ENCODE measurements at regions not wholly inside any gene's neighbourhood (a gene's known extent, or its start where the extent isn't known, plus 50 kb on each side); places are given as distances from the start of the nearest gene placed in this dataset.

- TF ChIP-seq CTCF (IDR thresholded peaks at IDR 0.05; ENCODE audit: extremely low read depth, insufficient read depth, missing control alignments): no peak
- in situ Hi-C loops (cut with MboI; ENCODE audit: low pct_unique_long_range_greater_than_20kb, low sequenced_read_pairs, unreplicated experiment): no loop called here
Observed at GRCh38 chr2:103785956-103786355, 1024.1 kb downstream of the TMEM182 start.

GRCh38 chr2:103788389-103788788, 1026.6 kb downstream of the TMEM182 start:
- no peak for DNase-seq (ENCODE audit: low spot score)
- in situ Hi-C loops (cut with MboI; ENCODE audit: low pct_unique_long_range_greater_than_20kb, low sequenced_read_pairs, unreplicated experiment): no loop called here
- no peak for TF ChIP-seq CTCF (IDR thresholded peaks at IDR 0.05; ENCODE audit: extremely low read depth, insufficient read depth, missing control alignments)

More at GRCh38 chr2:103785956-103786355, 1024.1 kb downstream of the TMEM182 start:
- no peak for DNase-seq (ENCODE audit: low spot score)

DNA sequence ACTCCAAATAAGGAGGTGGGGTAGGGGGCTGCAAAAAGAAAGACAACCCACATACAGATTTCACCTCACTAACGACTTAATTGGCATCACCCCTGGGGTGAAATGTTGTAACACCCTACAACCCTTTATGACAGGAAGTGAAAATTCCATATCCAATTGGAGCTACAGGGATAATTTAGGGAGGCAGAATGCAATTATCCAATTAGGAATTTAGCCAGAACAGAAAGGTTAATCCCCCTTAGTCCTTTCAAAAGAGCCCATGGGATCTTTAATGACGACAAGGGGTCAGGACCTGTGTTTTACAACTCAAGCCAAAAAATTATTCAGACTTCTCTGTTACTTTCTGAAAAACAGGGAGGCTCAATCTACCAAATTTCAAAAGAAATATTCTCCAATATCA, 1027.1 kb downstream of the TMEM182 start:
- no peak for DNase-seq (ENCODE audit: low spot score)
- no peak for TF ChIP-seq CTCF (IDR thresholded peaks at IDR 0.05; ENCODE audit: extremely low read depth, insufficient read depth, missing control alignments)
- in situ Hi-C loops (cut with MboI; ENCODE audit: low pct_unique_long_range_greater_than_20kb, low sequenced_read_pairs, unreplicated experiment): no loop called here

GRCh38 chr2:103789381-103790095, 1027.7 kb downstream of the TMEM182 start:
- no peak for DNase-seq (ENCODE audit: low spot score)

DNA sequence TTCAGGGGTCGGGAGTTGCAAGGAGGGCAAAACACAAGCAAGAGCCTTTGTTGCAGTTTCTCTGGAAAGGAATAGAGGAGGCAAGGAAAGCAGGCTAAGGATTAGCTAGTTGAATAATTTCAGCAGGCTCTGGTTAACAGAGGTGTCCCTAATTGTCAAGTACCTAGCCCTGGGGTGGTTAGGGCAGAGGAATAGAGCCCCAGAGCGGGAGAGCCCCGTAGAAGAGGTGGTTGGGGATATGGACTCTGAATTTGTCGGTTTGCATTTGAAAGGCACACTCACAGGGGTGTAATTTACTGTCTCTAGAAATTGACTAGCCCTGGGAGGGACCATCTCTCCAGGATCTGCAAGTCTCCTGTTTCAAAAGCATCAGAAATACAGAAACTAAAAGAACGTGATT, 1030.2 kb downstream of the TMEM182 start:
- no peak for DNase-seq (ENCODE audit: low spot score)
- in situ Hi-C loops (cut with MboI; ENCODE audit: low pct_unique_long_range_greater_than_20kb, low sequenced_read_pairs, unreplicated experiment): no loop called here
- no peak for TF ChIP-seq CTCF (IDR thresholded peaks at IDR 0.05; ENCODE audit: extremely low read depth, insufficient read depth, missing control alignments)

More at GRCh38 chr2:103789381-103790095, 1027.7 kb downstream of the TMEM182 start:
- TF ChIP-seq CTCF (IDR thresholded peaks at IDR 0.05; ENCODE audit: extremely low read depth, insufficient read depth, missing control alignments): no peak
- in situ Hi-C loops (cut with MboI; ENCODE audit: low pct_unique_long_range_greater_than_20kb, low sequenced_read_pairs, unreplicated experiment): no loop called here

- no peak for DNase-seq (ENCODE audit: low spot score)
- no peak for TF ChIP-seq CTCF (IDR thresholded peaks at IDR 0.05; ENCODE audit: extremely low read depth, insufficient read depth, missing control alignments)
- in situ Hi-C loops (cut with MboI; ENCODE audit: low pct_unique_long_range_greater_than_20kb, low sequenced_read_pairs, unreplicated experiment): no loop called here
Observed at GRCh38 chr2:103798291-103798690, 1036.5 kb downstream of the TMEM182 start.
